Panc1 (cell line): ENCODE measurements at regions not wholly inside any gene's neighbourhood (a gene's known extent, or its start where the extent isn't known, plus 50 kb on each side); places are given as distances from the start of the nearest gene placed in this dataset.

ENCODE experiments used
- ATAC-seq: fragments of 200-7000 bp; cut with Tn5 transposase; 2 replicates; pipeline ENCODE4 v1.9.1; 2020; ENCODE audit warnings: mild to moderate bottlenecking, moderate library complexity
- BruUV-seq: library from RNA; stranded (reverse); fragments of 400-500 nt; replicated peaks from 2 replicates; lab custom pipeline; 2021; lab: Mats Ljungman, UMichigan
- CTCF ChIA-PET: fragments of 300-600 bp; sonication (Branson Sonifier 250); formaldehyde crosslinking; loops from one replicate; lab custom pipeline; 2022; ENCODE audit warnings: antibody characterized with exemption; lab: Charles Lee
- POLR2A ChIA-PET: fragments of 300-600 bp; sonication (Branson Sonifier 250); formaldehyde crosslinking; loops from one replicate; lab custom pipeline; 2022; ENCODE audit warnings: antibody characterized with exemption; lab: Charles Lee
- DNase-seq: peaks from one replicate; pipeline ENCODE4 v3.0.0-alpha.2; 2010; ENCODE audit warnings: low read depth, low spot score
- H3K27ac ChIP-seq: 2 replicates; pipeline ENCODE4 v1.5.1; 2011; ENCODE audit warnings: mild to moderate bottlenecking, low read length, inconsistent platforms
- H3K27me3 ChIP-seq: fragments of 200-500 bp; sonication (Bioruptor generic); 2 replicates; pipeline ENCODE4 v1.6.0; 2014; ENCODE audit warnings: low read length, inconsistent platforms; ENCODE audit not compliant: control insufficient read depth, insufficient read depth
- H3K36me3 ChIP-seq: fragments of 200-500 bp; sonication (Bioruptor generic); 2 replicates; pipeline ENCODE4 v1.5.1; 2014; ENCODE audit warnings: inconsistent platforms, mild to moderate bottlenecking, low read length, moderate library complexity; ENCODE audit not compliant: control insufficient read depth, insufficient read depth
- H3K4me1 ChIP-seq: 2 replicates; pipeline ENCODE4 v1.5.1; 2011; ENCODE audit warnings: inconsistent platforms, mild to moderate bottlenecking, low read length, moderate library complexity; ENCODE audit not compliant: control insufficient read depth, insufficient read depth
- H3K4me3 ChIP-seq, 2 experiments: 2 replicates each; pipeline ENCODE4 v1.5.1; 2011 to 2012; ENCODE audit warnings: low read depth in 2 of 2, low read length in 2 of 2, mild to moderate bottlenecking in 2 of 2, inconsistent platforms in 1 of 2, moderate library complexity in 1 of 2
- H3K9me3 ChIP-seq: fragments of 200-500 bp; sonication (Bioruptor generic); 2 replicates; pipeline ENCODE4 v1.5.1; 2014; ENCODE audit warnings: low read depth, mild to moderate bottlenecking, inconsistent platforms, low read length, moderate library complexity; ENCODE audit not compliant: control insufficient read depth, insufficient read depth
- POLR2AphosphoS5 ChIP-seq: IDR thresholded peaks from 2 replicates; pipeline ENCODE4 v1.6.1; 2012; ENCODE audit warnings: mild to moderate bottlenecking, low read depth, low read length, moderate library complexity
- SIN3A ChIP-seq: IDR thresholded peaks from 2 replicates; pipeline ENCODE4 v1.6.1; 2012; ENCODE audit warnings: low read depth, mild to moderate bottlenecking, low read length, moderate library complexity, borderline replicate concordance; ENCODE audit not compliant: insufficient read depth
- TCF7L2 ChIP-seq: IDR thresholded peaks from 2 replicates; pipeline ENCODE4 v1.6.1; 2011; ENCODE audit warnings: mild to moderate bottlenecking, low read depth, low read length, inconsistent platforms
- in situ Hi-C: cut with HindIII; loops from 2 replicates; pipeline ENCODE4 v1.10.0; 2016; ENCODE audit warnings: low sequenced_read_pairs, low pct_unique_long_range_greater_than_20kb
- intact Hi-C: fragments of 100-400 bp; cut with micrococcal nuclease; formaldehyde crosslinking; loops from one replicate; pipeline ENCODE4 v1.10.0; 2022; ENCODE audit not compliant: unreplicated experiment
- TF ChIP-seq, protein P1 (sequence below), 2 experiments: IDR thresholded peaks; 2 replicates each; pipeline ENCODE4 v1.6.1; 2011 to 2012; ENCODE audit warnings: low read depth in 2 of 2, control low read depth in 1 of 2, low read length in 1 of 2, mild to moderate bottlenecking in 1 of 2, moderate library complexity in 1 of 2; ENCODE audit not compliant: insufficient read depth in 1 of 2
- TF ChIP-seq, protein P2 (sequence below): fragments of 450-650 bp; IDR thresholded peaks from 2 replicates; pipeline ENCODE4 v1.5.1; 2017; ENCODE audit warnings: mild to moderate bottlenecking

DNA sequence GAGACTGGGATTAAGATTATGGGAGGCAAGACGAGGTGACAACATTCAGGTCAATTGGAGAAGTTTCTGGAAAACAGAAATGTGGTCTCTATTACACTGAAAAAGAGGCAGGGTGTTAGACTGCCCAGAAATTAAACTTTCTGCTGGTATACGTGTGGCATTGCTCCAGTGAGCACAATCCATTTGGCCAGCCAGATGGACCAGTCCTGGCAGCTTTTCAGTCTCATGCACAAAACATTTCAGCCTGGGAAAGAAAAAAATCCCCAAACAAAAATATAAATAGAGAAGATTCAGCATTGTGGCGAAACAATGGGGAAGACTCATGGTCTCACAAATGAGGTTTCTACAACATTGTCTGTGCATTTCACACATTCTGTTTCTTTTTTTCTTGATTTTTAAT lies 113.9 kb downstream of the HNMT start:
- Histone ChIP-seq H3K9me3 (no peaks in the 10 kb centered on the region), H3K4me3 (no peak overlapping the region), H3K27me3 (no peaks in the 10 kb centered on the region), H3K36me3 (no peaks in the 10 kb centered on the region), H3K4me1 (no peaks in the 10 kb centered on the region), H3K27ac (no peak overlapping the region)
- ATAC-seq (no peak), DNase-seq (no peak)
- ChIA-PET CTCF (no interaction called here), POLR2A (interaction anchor here (0.7 kb wide), 1 partner anchor 126 kb away, joined by 3 read pairs; no protein-coding TSS in a partner anchor)
- intact Hi-C loops (no loop called here), in situ Hi-C loops (no loop called here)
- BruUV-seq: no TSS peak
- TF ChIP-seq SIN3A (no peak), TCF7L2 (no peak), POLR2AphosphoS5 (no peak)
- TF ChIP-seq, protein P1, sequence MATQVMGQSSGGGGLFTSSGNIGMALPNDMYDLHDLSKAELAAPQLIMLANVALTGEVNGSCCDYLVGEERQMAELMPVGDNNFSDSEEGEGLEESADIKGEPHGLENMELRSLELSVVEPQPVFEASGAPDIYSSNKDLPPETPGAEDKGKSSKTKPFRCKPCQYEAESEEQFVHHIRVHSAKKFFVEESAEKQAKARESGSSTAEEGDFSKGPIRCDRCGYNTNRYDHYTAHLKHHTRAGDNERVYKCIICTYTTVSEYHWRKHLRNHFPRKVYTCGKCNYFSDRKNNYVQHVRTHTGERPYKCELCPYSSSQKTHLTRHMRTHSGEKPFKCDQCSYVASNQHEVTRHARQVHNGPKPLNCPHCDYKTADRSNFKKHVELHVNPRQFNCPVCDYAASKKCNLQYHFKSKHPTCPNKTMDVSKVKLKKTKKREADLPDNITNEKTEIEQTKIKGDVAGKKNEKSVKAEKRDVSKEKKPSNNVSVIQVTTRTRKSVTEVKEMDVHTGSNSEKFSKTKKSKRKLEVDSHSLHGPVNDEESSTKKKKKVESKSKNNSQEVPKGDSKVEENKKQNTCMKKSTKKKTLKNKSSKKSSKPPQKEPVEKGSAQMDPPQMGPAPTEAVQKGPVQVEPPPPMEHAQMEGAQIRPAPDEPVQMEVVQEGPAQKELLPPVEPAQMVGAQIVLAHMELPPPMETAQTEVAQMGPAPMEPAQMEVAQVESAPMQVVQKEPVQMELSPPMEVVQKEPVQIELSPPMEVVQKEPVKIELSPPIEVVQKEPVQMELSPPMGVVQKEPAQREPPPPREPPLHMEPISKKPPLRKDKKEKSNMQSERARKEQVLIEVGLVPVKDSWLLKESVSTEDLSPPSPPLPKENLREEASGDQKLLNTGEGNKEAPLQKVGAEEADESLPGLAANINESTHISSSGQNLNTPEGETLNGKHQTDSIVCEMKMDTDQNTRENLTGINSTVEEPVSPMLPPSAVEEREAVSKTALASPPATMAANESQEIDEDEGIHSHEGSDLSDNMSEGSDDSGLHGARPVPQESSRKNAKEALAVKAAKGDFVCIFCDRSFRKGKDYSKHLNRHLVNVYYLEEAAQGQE (IDR thresholded peaks at IDR 0.05; ENCODE audit: insufficient read depth in 1 of 2, low read depth in 2 of 2, low read length in 1 of 2): no peak

DNA sequence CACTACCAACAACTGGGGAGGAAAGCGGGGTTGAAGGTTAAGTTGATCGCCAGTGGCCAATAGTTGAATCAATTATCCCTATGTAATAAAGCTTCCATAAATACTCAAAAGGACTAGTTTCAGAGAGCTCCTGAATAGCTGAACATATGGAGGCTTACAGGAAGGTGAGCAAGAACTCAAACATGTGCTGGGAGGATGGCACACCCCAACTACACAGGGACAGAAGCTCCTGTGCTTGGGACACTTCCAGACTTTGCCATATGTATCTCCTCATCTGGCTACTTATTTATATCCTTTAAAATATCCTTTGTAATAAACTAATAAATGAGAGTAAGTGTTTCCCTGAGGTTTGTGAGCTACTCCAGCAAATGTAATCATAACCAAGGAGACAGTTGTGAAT lies 115.7 kb downstream of the HNMT start:
- no peaks in the 10 kb centered on the region for H3K9me3 ChIP-seq
- ATAC-seq (no peak), DNase-seq (no peak)
- no peak overlapping the region for H3K4me3 ChIP-seq
- H3K36me3 ChIP-seq: no peaks in the 10 kb centered on the region
- TF ChIP-seq, protein P2, sequence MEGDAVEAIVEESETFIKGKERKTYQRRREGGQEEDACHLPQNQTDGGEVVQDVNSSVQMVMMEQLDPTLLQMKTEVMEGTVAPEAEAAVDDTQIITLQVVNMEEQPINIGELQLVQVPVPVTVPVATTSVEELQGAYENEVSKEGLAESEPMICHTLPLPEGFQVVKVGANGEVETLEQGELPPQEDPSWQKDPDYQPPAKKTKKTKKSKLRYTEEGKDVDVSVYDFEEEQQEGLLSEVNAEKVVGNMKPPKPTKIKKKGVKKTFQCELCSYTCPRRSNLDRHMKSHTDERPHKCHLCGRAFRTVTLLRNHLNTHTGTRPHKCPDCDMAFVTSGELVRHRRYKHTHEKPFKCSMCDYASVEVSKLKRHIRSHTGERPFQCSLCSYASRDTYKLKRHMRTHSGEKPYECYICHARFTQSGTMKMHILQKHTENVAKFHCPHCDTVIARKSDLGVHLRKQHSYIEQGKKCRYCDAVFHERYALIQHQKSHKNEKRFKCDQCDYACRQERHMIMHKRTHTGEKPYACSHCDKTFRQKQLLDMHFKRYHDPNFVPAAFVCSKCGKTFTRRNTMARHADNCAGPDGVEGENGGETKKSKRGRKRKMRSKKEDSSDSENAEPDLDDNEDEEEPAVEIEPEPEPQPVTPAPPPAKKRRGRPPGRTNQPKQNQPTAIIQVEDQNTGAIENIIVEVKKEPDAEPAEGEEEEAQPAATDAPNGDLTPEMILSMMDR: no peak
- TF ChIP-seq, protein P1 (IDR thresholded peaks at IDR 0.05; ENCODE audit: insufficient read depth in 1 of 2, low read depth in 2 of 2, low read length in 1 of 2): no peak
- TF ChIP-seq POLR2AphosphoS5 (no peak), TCF7L2 (no peak), SIN3A (no peak)
- ChIA-PET POLR2A (no interaction called here), CTCF (no interaction called here)
- H3K4me1 ChIP-seq: no peaks in the 10 kb centered on the region
- intact Hi-C loops (no loop called here), in situ Hi-C loops (no loop called here)
- no peak overlapping the region for H3K27ac ChIP-seq
- no peaks in the 10 kb centered on the region for H3K27me3 ChIP-seq
- BruUV-seq: no TSS peak
